ENCODE measurements at regions not wholly inside any gene's neighbourhood (a gene's known extent, or its start where the extent isn't known, plus 50 kb on each side); places are given as distances from the start of the nearest gene placed in this dataset.

GRCh38 chr20:9911519-9911918 is 72.6 kb upstream of the PAK5 start:
- Histone ChIP-seq H3K4me2 (no peak overlapping the region), H3K27ac (no peak overlapping the region), H3K79me2 (ENCODE audit: low read depth) (no peaks in the 10 kb centered on the region), H3K27me3 (ENCODE audit: insufficient read depth, low read depth) (peaks cover 12% of the 10 kb centered on the region), H3K9me2 (ENCODE audit: insufficient read depth) (no peaks in the 10 kb centered on the region), H3K36me3 (ENCODE audit: low read depth) (no peaks in the 10 kb centered on the region), H4K20me1 (ENCODE audit: insufficient read depth) (no peaks in the 10 kb centered on the region), H3K9me3 (ENCODE audit: insufficient read depth, low read depth) (no peaks in the 10 kb centered on the region), H3F3A (ENCODE audit: insufficient read depth, low read depth) (no peaks in the 10 kb centered on the region), H3K4me1 (replicated peaks; ENCODE audit: insufficient read depth) (no peaks in the 10 kb centered on the region), H2AFZ (no peak overlapping the region), H3K4me3 (no peak overlapping the region)
- no TSS peak for BruUV-seq (replicated peaks)
- DNase-seq = no peak
- intact Hi-C loops (cut with micrococcal nuclease; ENCODE audit: unreplicated experiment) = no loop called here
- ChIA-PET CTCF (interaction anchor here (0.6 to 1.1 kb wide), 2 partner anchors 89 to 294 kb away, joined by 3 to 4 read pairs; no protein-coding TSS in a partner anchor), POLR2A (ENCODE audit: unreplicated experiment) (no interaction called here)
- TF ChIP-seq EZH2 (IDR thresholded peaks at IDR 0.05; ENCODE audit: low read depth) = no peak
- TF ChIP-seq CTCF (conservative IDR thresholded peaks at IDR 0.05) = no peak

- no TSS peak for BruUV-seq (replicated peaks)
- no peaks in the 10 kb centered on the region for H3K4me1 ChIP-seq (replicated peaks; ENCODE audit: insufficient read depth)
- H3K4me2 ChIP-seq = no peak overlapping the region
- H2AFZ ChIP-seq = no peak overlapping the region
- H4K20me1 ChIP-seq (ENCODE audit: insufficient read depth) = no peaks in the 10 kb centered on the region
- no peaks in the 10 kb centered on the region for H3K79me2 ChIP-seq (ENCODE audit: low read depth)
- H3F3A ChIP-seq (ENCODE audit: insufficient read depth, low read depth) = no peaks in the 10 kb centered on the region
- no peaks in the 10 kb centered on the region for H3K9me2 ChIP-seq (ENCODE audit: insufficient read depth)
- ChIA-PET POLR2A (ENCODE audit: unreplicated experiment) (no interaction called here), CTCF (no interaction called here)
- H3K9me3 ChIP-seq (ENCODE audit: insufficient read depth, low read depth) = no peaks in the 10 kb centered on the region
- H3K27me3 ChIP-seq (ENCODE audit: insufficient read depth, low read depth) = peaks cover 12% of the 10 kb centered on the region
- H3K4me3 ChIP-seq = no peak overlapping the region
- H3K36me3 ChIP-seq (ENCODE audit: low read depth) = no peaks in the 10 kb centered on the region
- TF ChIP-seq EZH2 (IDR thresholded peaks at IDR 0.05; ENCODE audit: low read depth) (no peak), CTCF (conservative IDR thresholded peaks at IDR 0.05) (no peak)
- no peak for DNase-seq
- intact Hi-C loops (cut with micrococcal nuclease; ENCODE audit: unreplicated experiment) = no loop called here
- no peak overlapping the region for H3K27ac ChIP-seq
Observed at GRCh38 chr20:9909167-9909566, 70.3 kb upstream of the PAK5 start.

GRCh38 chr20:9903048-9903655 is 64.3 kb upstream of the PAK5 start:
- CTCF ChIA-PET = no interaction called here
- no TSS peak for BruUV-seq (replicated peaks)
- POLR2A ChIA-PET (ENCODE audit: unreplicated experiment) = interaction anchor here (0.6 kb wide), 1 partner anchor 53 kb away, joined by 8 read pairs; no protein-coding TSS in a partner anchor

More at GRCh38 chr20:9903048-9903655, 64.3 kb upstream of the PAK5 start:
- Histone ChIP-seq H3K27me3 (ENCODE audit: insufficient read depth, low read depth) (peaks cover 24% of the 10 kb centered on the region), H3K79me2 (ENCODE audit: low read depth) (no peaks in the 10 kb centered on the region), H3K4me3 (no peak overlapping the region), H3F3A (ENCODE audit: insufficient read depth, low read depth) (no peaks in the 10 kb centered on the region), H3K27ac (no peak overlapping the region), H3K36me3 (ENCODE audit: low read depth) (no peaks in the 10 kb centered on the region), H2AFZ (no peak overlapping the region), H4K20me1 (ENCODE audit: insufficient read depth) (no peaks in the 10 kb centered on the region), H3K4me2 (no peak overlapping the region), H3K9me3 (ENCODE audit: insufficient read depth, low read depth) (no peaks in the 10 kb centered on the region), H3K4me1 (replicated peaks; ENCODE audit: insufficient read depth) (no peaks in the 10 kb centered on the region), H3K9me2 (ENCODE audit: insufficient read depth) (no peaks in the 10 kb centered on the region)
- no peak for DNase-seq
- intact Hi-C loops (cut with micrococcal nuclease; ENCODE audit: unreplicated experiment) = no loop called here
- peak; percentile 70 for TF ChIP-seq CTCF (conservative IDR thresholded peaks at IDR 0.05)
- no peak for TF ChIP-seq EZH2 (IDR thresholded peaks at IDR 0.05; ENCODE audit: low read depth)

Measured in PC-9 (cell line).